Daoy (cell line): ENCODE measurements at regions not wholly inside any gene's neighbourhood (a gene's known extent, or its start where the extent isn't known, plus 50 kb on each side); places are given as distances from the start of the nearest gene placed in this dataset.
A peak's percentile ranks its signal among the peaks of the same experiment; 100 is the strongest.

Experiments used
- DNase-seq: peaks from one replicate; pipeline ENCODE4 v3.0.0-alpha.2; 2015; ENCODE audit warnings: low read depth

DNA sequence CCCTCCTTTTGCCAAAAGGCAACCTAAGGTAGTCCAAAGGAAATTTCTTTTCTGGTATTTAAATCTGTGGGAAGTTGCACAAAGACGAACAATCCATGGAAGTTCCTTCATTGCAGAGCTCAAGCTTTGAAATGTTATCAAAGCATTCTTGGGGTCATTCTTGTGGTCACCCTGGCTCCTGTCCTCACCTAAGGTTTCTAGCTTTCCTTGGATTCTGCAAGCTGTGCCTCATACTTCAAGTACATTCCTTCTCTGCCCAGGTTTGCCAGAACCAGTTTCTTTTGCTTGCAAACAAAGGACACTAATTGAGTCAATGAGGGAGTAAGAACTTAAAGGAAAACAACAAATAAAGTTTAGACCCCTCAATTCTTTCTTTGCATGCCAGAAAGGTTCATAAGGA lies 329.8 kb upstream of the PDZRN3 start:
- DNase-seq: no peak

GRCh38 chr3:73952781-73953180 lies 328.0 kb upstream of the PDZRN3 start:
- no peak for DNase-seq

DNA sequence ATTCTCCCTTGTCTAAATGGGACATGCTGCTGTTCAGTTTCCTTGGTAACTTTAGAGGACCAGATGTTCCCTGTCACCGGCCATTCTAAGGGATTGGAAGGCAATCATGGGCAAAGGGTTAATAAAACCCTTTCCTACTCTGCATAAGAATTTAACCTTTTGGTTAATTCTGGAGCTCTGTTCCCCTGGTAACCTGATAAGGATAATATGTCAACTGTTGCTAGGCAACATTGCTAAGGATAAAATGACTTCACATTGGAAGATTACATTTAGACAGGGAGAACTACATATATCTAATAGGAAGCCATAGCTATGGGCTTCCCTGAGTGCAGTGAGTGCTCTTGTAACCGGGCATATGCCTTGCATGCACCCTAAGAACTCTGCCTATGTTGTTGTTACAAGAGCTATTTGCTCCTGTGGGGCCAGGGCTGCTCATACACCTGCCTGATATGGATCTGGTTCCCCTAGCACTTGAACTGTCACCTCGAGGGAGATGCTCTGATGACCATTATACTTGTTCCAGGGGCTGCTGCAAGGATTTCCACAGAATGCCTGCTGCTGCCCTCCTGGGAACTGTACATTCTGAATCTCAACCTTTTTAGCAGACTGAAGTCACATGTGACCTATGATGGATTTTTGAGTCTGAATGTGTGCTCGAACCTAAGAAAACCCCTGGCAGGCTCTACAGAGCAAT lies 326.3 kb upstream of the PDZRN3 start:
- no peak for DNase-seq

DNA sequence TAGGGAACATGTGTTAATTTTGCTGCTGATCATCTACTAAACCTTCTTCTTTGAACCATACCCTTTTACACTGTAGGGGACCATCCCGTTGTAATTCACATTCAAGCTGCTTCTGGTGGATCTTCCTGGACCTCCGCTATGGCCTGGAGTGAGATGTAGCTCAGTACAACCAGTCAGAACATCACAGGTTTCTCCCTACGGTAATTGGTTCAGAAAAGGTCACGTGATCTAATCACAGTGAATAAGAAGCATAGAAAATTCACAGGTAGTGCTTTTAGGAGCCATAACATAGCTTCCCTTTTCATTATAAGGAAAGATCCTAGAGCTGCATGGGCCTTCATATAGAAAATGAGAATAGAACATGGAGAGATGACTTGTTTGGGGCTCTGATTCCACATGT lies 320.8 kb upstream of the PDZRN3 start:
- DNase-seq: no peak

DNA sequence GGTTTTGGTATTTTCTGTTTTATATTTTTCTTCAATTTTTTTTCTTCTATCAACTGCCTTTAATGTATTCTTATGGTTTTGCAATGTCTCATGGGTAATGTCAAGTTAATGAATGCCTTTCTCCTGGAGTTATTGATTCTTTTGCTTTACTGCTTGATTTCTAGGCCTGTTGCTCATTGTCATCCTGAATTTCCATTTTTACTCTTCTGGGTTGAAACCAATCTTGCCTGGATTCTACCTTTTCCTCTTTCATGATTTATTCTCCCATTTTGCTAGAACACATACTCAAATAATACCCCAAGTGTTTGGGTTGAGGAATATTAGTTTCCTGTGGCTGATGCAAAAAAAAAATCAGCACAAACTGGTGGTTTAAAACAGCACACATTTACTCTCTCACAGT lies 315.2 kb upstream of the PDZRN3 start:
- no peak for DNase-seq

- no peak for DNase-seq
These were observed 308.8 kb upstream of the PDZRN3 start for GRCh38 chr3:73933585-73933984.

DNA sequence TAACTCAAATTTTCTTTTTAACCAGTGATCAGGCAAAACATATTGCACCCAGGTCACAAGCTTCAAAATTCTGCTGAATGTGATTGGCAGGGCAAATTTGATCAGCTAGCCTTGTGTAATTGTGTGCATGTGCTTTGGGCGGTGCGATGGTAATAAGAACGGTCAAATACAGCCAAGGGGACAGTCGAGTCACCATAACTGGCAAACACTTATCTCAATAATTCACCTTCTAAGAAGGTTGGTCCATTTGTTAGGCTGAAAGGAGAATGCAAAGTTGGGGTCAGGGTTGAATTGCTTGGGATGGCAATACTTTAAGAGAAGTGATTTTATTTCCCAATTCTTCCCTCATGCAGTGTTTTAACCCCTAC lies 302.4 kb upstream of the PDZRN3 start:
- no peak for DNase-seq

- DNase-seq: no peak
These were observed 301.8 kb upstream of the PDZRN3 start for GRCh38 chr3:73926360-73927202.

DNA sequence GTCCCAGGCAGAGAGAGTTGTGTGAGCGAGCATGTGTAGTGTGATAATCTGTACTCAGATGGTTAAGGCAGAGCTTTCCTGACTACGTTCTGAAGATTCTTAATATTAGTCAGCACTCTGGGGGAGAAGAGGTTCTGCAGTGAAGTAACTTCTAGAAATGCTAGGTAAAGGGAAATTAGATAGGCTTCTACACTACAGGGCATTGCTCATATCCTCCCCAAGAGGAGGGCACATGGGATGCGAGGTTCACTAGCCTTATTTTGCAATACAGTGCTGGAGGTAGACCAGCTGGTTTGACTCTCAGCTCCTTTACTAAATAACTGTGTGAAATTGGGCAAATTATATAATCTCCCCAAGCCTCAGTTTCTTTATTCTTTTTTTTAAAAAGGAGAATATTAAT lies 300.3 kb upstream of the PDZRN3 start:
- no peak for DNase-seq

GRCh38 chr3:73924048-73924447 lies 299.3 kb upstream of the PDZRN3 start:
- no peak for DNase-seq

GRCh38 chr3:73917643-73918042 lies 292.9 kb upstream of the PDZRN3 start:
- DNase-seq: no peak

DNA sequence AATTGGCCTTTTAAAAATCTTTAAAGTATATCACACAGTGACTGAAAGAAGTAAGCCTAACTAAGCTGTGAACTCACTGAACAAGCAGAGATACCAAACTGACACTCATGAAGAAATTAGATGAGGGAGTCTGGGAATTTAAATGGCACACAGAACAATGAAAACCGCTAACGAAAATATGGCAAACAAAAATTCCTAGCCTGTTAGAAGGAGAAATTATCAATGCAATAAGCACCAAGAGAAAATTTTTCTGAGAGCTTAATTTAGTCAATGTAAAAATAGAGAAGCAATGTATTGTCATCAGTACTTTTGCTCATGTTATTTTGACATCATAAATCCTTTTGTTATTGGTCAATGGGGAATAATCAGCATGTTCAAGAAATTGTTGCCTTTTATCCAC lies 291.1 kb upstream of the PDZRN3 start:
- no peak for DNase-seq

GRCh38 chr3:73908218-73908617 lies 283.5 kb upstream of the PDZRN3 start:
- DNase-seq: no peak

GRCh38 chr3:73901686-73902085 lies 276.9 kb upstream of the PDZRN3 start:
- DNase-seq: no peak

GRCh38 chr3:73894474-73895213 lies 269.9 kb upstream of the PDZRN3 start:
- DNase-seq: no peak

- DNase-seq: no peak
These were observed 268.3 kb upstream of the PDZRN3 start for GRCh38 chr3:73893089-73893488.

DNA sequence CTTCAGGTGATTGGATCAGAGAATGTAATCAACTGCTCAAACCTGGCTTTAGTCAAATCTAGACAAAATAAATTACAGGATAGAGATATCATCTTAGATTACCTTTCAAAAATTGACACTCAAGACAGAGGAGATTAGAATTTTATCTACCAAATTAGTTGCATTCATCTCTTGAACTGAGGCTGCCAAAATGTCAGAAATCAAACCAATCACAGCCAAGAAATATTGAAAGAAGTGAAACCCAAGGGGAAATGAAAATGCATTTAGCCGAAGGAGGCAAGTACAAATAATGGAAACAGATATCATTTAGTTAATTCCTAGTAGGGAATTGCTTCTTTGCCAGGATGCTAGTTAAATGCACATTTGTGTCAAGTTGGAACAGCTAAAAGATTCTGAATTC lies 261.1 kb upstream of the PDZRN3 start:
- DNase-seq: no peak

DNA sequence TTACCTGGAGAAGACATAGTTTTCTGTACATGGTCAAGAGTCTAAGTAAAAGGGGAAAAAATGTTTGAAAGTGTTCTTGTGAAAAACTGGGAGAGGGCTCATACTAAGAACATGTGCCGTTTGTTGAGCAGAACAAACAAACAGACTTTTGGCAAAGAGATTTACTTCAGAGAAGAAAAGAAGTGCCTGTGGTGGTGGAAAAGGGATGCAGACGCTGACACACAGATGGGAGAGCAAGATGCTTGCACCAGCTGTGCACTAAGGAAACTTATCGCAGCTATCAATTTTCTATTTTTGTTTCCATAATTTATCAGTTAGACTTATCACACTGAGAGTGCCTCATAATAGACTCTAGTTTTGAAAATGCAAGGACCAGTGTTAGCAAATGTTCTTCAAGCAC lies 259.6 kb upstream of the PDZRN3 start:
- no peak for DNase-seq

- no peak for DNase-seq
These were observed 258.8 kb upstream of the PDZRN3 start for GRCh38 chr3:73883497-73883896.

GRCh38 chr3:73874606-73875369 lies 250.0 kb upstream of the PDZRN3 start:
- DNase-seq: no peak

GRCh38 chr3:73874161-73874560 lies 249.4 kb upstream of the PDZRN3 start:
- DNase-seq: no peak

GRCh38 chr3:73868688-73869315 lies 244.1 kb upstream of the PDZRN3 start:
- peak; percentile 4 for DNase-seq
